ENCODE measurements at regions not wholly inside any gene's neighbourhood (a gene's known extent, or its start where the extent isn't known, plus 50 kb on each side); places are given as distances from the start of the nearest gene placed in this dataset.
"Not testable (repeated sequence)": the region's sequence is repeated elsewhere in the genome, so short reads cannot be mapped to it uniquely, and the experiment has no call there.

- Histone ChIP-seq H3K79me2 (ENCODE audit: control insufficient read depth, insufficient read depth, low read length, unreplicated experiment) (no peaks in the 10 kb centered on the region), H3K4me1 (ENCODE audit: control insufficient read depth, insufficient read depth, low read length, unreplicated experiment) (peaks cover 7% of the 10 kb centered on the region), H2AFZ (ENCODE audit: low read length, unreplicated experiment) (no peak overlapping the region), H3K4me3 (ENCODE audit: low read depth, low read length) (no peak overlapping the region), H3K27me3 (ENCODE audit: insufficient read depth, low read length) (no peaks in the 10 kb centered on the region), H3K36me3 (ENCODE audit: insufficient read depth, low read length) (no peaks in the 10 kb centered on the region), H3K27ac (ENCODE audit: low read depth, low read length) (no peak overlapping the region)
These were observed 157.0 kb upstream of the CACNA2D1 start for GRCh38 chr7:82600531-82600930.

GRCh38 chr7:82599895-82600294, 156.3 kb upstream of the CACNA2D1 start:
- H3K79me2 ChIP-seq (ENCODE audit: control insufficient read depth, insufficient read depth, low read length, unreplicated experiment), result no peaks in the 10 kb centered on the region
- no peaks in the 10 kb centered on the region for H3K27me3 ChIP-seq (ENCODE audit: insufficient read depth, low read length)
- H3K4me1 ChIP-seq (ENCODE audit: control insufficient read depth, insufficient read depth, low read length, unreplicated experiment), result peaks cover 11% of the 10 kb centered on the region
- no peak overlapping the region for H2AFZ ChIP-seq (ENCODE audit: low read length, unreplicated experiment)
- no peak overlapping the region for H3K4me3 ChIP-seq (ENCODE audit: low read depth, low read length)
- no peak overlapping the region for H3K27ac ChIP-seq (ENCODE audit: low read depth, low read length)
- no peaks in the 10 kb centered on the region for H3K36me3 ChIP-seq (ENCODE audit: insufficient read depth, low read length)

GRCh38 chr7:82598958-82599357, 155.4 kb upstream of the CACNA2D1 start:
- Histone ChIP-seq H3K4me3 (ENCODE audit: low read depth, low read length) (no peak overlapping the region), H3K36me3 (ENCODE audit: insufficient read depth, low read length) (no peaks in the 10 kb centered on the region), H3K27ac (ENCODE audit: low read depth, low read length) (0 out of 2 replicates have a peak overlapping the region, but pooled peaks have one; percentile 21), H3K4me1 (ENCODE audit: control insufficient read depth, insufficient read depth, low read length, unreplicated experiment) (peaks cover 16% of the 10 kb centered on the region), H3K27me3 (ENCODE audit: insufficient read depth, low read length) (no peaks in the 10 kb centered on the region), H2AFZ (ENCODE audit: low read length, unreplicated experiment) (no peak overlapping the region), H3K79me2 (ENCODE audit: control insufficient read depth, insufficient read depth, low read length, unreplicated experiment) (no peaks in the 10 kb centered on the region)

- not testable (repeated sequence) for H3K79me2 ChIP-seq (ENCODE audit: control insufficient read depth, insufficient read depth, low read length, unreplicated experiment); H3K27me3 ChIP-seq (ENCODE audit: insufficient read depth, low read length); H3K4me3 ChIP-seq (ENCODE audit: low read depth, low read length); H3K27ac ChIP-seq (ENCODE audit: low read depth, low read length); H3K36me3 ChIP-seq (ENCODE audit: insufficient read depth, low read length); H2AFZ ChIP-seq (ENCODE audit: low read length, unreplicated experiment)
- peaks cover 16% of the 10 kb centered on the region for H3K4me1 ChIP-seq (ENCODE audit: control insufficient read depth, insufficient read depth, low read length, unreplicated experiment)
These were observed 152.2 kb upstream of the CACNA2D1 start for GRCh38 chr7:82595795-82596194.

- H3K4me1 ChIP-seq (ENCODE audit: control insufficient read depth, insufficient read depth, low read length, unreplicated experiment), result peaks cover 12% of the 10 kb centered on the region
- no peaks in the 10 kb centered on the region for H3K36me3 ChIP-seq (ENCODE audit: insufficient read depth, low read length)
- H3K27me3 ChIP-seq (ENCODE audit: insufficient read depth, low read length), result no peaks in the 10 kb centered on the region
- H2AFZ ChIP-seq (ENCODE audit: low read length, unreplicated experiment), result no peak overlapping the region
- H3K27ac ChIP-seq (ENCODE audit: low read depth, low read length), result no peak overlapping the region
- no peak overlapping the region for H3K4me3 ChIP-seq (ENCODE audit: low read depth, low read length)
- H3K79me2 ChIP-seq (ENCODE audit: control insufficient read depth, insufficient read depth, low read length, unreplicated experiment), result no peaks in the 10 kb centered on the region
These were observed 151.6 kb upstream of the CACNA2D1 start for GRCh38 chr7:82595176-82595575.

- H2AFZ ChIP-seq (ENCODE audit: low read length, unreplicated experiment), result peak overlapping the region; percentile 20
- H3K4me3 ChIP-seq (ENCODE audit: low read depth, low read length), result peak overlapping the region; percentile 29; the same call in 1 of the 2 replicates
- peaks cover 12% of the 10 kb centered on the region for H3K4me1 ChIP-seq (ENCODE audit: control insufficient read depth, insufficient read depth, low read length, unreplicated experiment)
These were observed 151.1 kb upstream of the CACNA2D1 start for GRCh38 chr7:82594665-82595064.

GRCh38 chr7:82593780-82594179, 150.2 kb upstream of the CACNA2D1 start:
- peaks cover 10% of the 10 kb centered on the region for H3K4me1 ChIP-seq (ENCODE audit: control insufficient read depth, insufficient read depth, low read length, unreplicated experiment)
- no peak overlapping the region for H3K4me3 ChIP-seq (ENCODE audit: low read depth, low read length)
- H3K36me3 ChIP-seq (ENCODE audit: insufficient read depth, low read length), result no peaks in the 10 kb centered on the region
- no peak overlapping the region for H3K27ac ChIP-seq (ENCODE audit: low read depth, low read length)
- no peaks in the 10 kb centered on the region for H3K79me2 ChIP-seq (ENCODE audit: control insufficient read depth, insufficient read depth, low read length, unreplicated experiment)
- no peaks in the 10 kb centered on the region for H3K27me3 ChIP-seq (ENCODE audit: insufficient read depth, low read length)
- no peak overlapping the region for H2AFZ ChIP-seq (ENCODE audit: low read length, unreplicated experiment)

More at GRCh38 chr7:82594665-82595064, 151.1 kb upstream of the CACNA2D1 start:
- H3K79me2 ChIP-seq (ENCODE audit: control insufficient read depth, insufficient read depth, low read length, unreplicated experiment), result no peaks in the 10 kb centered on the region
- H3K36me3 ChIP-seq (ENCODE audit: insufficient read depth, low read length), result no peaks in the 10 kb centered on the region
- H3K27me3 ChIP-seq (ENCODE audit: insufficient read depth, low read length), result no peaks in the 10 kb centered on the region
- H3K27ac ChIP-seq (ENCODE audit: low read depth, low read length), result no peak overlapping the region

GRCh38 chr7:82592416-82592815, 148.8 kb upstream of the CACNA2D1 start:
- Histone ChIP-seq H3K4me1 (ENCODE audit: control insufficient read depth, insufficient read depth, low read length, unreplicated experiment) (peaks cover 9% of the 10 kb centered on the region), H2AFZ (ENCODE audit: low read length, unreplicated experiment) (no peak overlapping the region), H3K4me3 (ENCODE audit: low read depth, low read length) (no peak overlapping the region), H3K36me3 (ENCODE audit: insufficient read depth, low read length) (no peaks in the 10 kb centered on the region), H3K27me3 (ENCODE audit: insufficient read depth, low read length) (no peaks in the 10 kb centered on the region), H3K79me2 (ENCODE audit: control insufficient read depth, insufficient read depth, low read length, unreplicated experiment) (no peaks in the 10 kb centered on the region), H3K27ac (ENCODE audit: low read depth, low read length) (no peak overlapping the region)

- Histone ChIP-seq H3K36me3 (ENCODE audit: insufficient read depth, low read length) (no peaks in the 10 kb centered on the region), H2AFZ (ENCODE audit: low read length, unreplicated experiment) (no peak overlapping the region), H3K4me1 (ENCODE audit: control insufficient read depth, insufficient read depth, low read length, unreplicated experiment) (peaks cover 6% of the 10 kb centered on the region), H3K27ac (ENCODE audit: low read depth, low read length) (peak overlapping the region; percentile 16; the same call in 1 of the 2 replicates), H3K4me3 (ENCODE audit: low read depth, low read length) (no peak overlapping the region), H3K79me2 (ENCODE audit: control insufficient read depth, insufficient read depth, low read length, unreplicated experiment) (no peaks in the 10 kb centered on the region), H3K27me3 (ENCODE audit: insufficient read depth, low read length) (no peaks in the 10 kb centered on the region)
These were observed 135.5 kb upstream of the CACNA2D1 start for GRCh38 chr7:82579047-82579446.

GRCh38 chr7:82578430-82578829, 134.9 kb upstream of the CACNA2D1 start:
- Histone ChIP-seq H3K27ac (ENCODE audit: low read depth, low read length) (peak overlapping the region; percentile 42), H3K79me2 (ENCODE audit: control insufficient read depth, insufficient read depth, low read length, unreplicated experiment) (no peaks in the 10 kb centered on the region), H3K36me3 (ENCODE audit: insufficient read depth, low read length) (no peaks in the 10 kb centered on the region), H2AFZ (ENCODE audit: low read length, unreplicated experiment) (no peak overlapping the region), H3K4me1 (ENCODE audit: control insufficient read depth, insufficient read depth, low read length, unreplicated experiment) (peaks cover 6% of the 10 kb centered on the region), H3K4me3 (ENCODE audit: low read depth, low read length) (no peak overlapping the region), H3K27me3 (ENCODE audit: insufficient read depth, low read length) (no peaks in the 10 kb centered on the region)

- H3K27ac ChIP-seq (ENCODE audit: low read depth, low read length), result no peak overlapping the region
- H3K4me3 ChIP-seq (ENCODE audit: low read depth, low read length), result peak overlapping the region; percentile 52; the same call in 1 of the 2 replicates
- no peaks in the 10 kb centered on the region for H3K36me3 ChIP-seq (ENCODE audit: insufficient read depth, low read length)
- H3K79me2 ChIP-seq (ENCODE audit: control insufficient read depth, insufficient read depth, low read length, unreplicated experiment), result no peaks in the 10 kb centered on the region
- no peaks in the 10 kb centered on the region for H3K4me1 ChIP-seq (ENCODE audit: control insufficient read depth, insufficient read depth, low read length, unreplicated experiment)
- no peaks in the 10 kb centered on the region for H3K27me3 ChIP-seq (ENCODE audit: insufficient read depth, low read length)
- H2AFZ ChIP-seq (ENCODE audit: low read length, unreplicated experiment), result peak overlapping the region; percentile 83
These were observed 128.8 kb upstream of the CACNA2D1 start for GRCh38 chr7:82572195-82572880.

All from ACC112 (cell line).